ENCODE measurements at regions not wholly inside any gene's neighbourhood (a gene's known extent, or its start where the extent isn't known, plus 50 kb on each side); places are given as distances from the start of the nearest gene placed in this dataset.

DNA sequence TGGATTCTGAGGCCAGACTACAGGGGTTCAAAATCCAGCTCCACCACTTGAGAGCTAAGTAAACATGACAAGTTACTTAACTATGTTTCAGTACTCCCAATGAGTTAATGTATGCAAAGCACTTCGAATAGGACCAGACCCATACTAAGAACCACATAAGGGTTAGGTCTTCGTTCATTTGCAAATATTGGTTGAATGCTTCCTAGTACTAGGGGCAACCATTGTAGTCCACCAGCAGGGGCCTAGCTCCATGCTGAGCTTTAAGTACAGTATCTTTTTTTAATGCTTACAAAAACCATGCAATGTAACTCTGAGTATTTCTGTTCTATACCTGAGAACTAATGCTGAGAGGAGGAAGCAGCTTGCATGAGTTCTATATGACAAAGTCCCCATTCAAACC is 80.4 kb upstream of the PDE1C start:
- no peak for TF ChIP-seq POLR2AphosphoS5 (IDR thresholded peaks at IDR 0.05; ENCODE audit: insufficient read depth in 1 of 2, low read depth in 1 of 2)
- TF ChIP-seq, protein P1, sequence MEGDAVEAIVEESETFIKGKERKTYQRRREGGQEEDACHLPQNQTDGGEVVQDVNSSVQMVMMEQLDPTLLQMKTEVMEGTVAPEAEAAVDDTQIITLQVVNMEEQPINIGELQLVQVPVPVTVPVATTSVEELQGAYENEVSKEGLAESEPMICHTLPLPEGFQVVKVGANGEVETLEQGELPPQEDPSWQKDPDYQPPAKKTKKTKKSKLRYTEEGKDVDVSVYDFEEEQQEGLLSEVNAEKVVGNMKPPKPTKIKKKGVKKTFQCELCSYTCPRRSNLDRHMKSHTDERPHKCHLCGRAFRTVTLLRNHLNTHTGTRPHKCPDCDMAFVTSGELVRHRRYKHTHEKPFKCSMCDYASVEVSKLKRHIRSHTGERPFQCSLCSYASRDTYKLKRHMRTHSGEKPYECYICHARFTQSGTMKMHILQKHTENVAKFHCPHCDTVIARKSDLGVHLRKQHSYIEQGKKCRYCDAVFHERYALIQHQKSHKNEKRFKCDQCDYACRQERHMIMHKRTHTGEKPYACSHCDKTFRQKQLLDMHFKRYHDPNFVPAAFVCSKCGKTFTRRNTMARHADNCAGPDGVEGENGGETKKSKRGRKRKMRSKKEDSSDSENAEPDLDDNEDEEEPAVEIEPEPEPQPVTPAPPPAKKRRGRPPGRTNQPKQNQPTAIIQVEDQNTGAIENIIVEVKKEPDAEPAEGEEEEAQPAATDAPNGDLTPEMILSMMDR (IDR thresholded peaks at IDR 0.05), result no peak
- TF ChIP-seq POLR2A (IDR thresholded peaks at IDR 0.05), result no peak

All from vagina (tissue), 2 donors.